ENCODE measurements at regions not wholly inside any gene's neighbourhood (a gene's known extent, or its start where the extent isn't known, plus 50 kb on each side); places are given as distances from the start of the nearest gene placed in this dataset.
"Not testable (repeated sequence)": the region's sequence is repeated elsewhere in the genome, so short reads cannot be mapped to it uniquely, and the experiment has no call there.

- CTCF ChIA-PET = no interaction called here
- TF ChIP-seq CTCF (IDR thresholded peaks at IDR 0.05; ENCODE audit: insufficient read depth, low read depth, low read length) = no peak
- H3K4me3 ChIP-seq (ENCODE audit: low read depth, low read length) = no peak overlapping the region
- H3K27me3 ChIP-seq (ENCODE audit: control insufficient read depth, insufficient read depth, low read length) = no peaks in the 10 kb centered on the region
- DNase-seq (ENCODE audit: low read depth) = no peak
- no peaks in the 10 kb centered on the region for H3K36me3 ChIP-seq (ENCODE audit: control insufficient read depth, insufficient read depth, low read length)
- POLR2A ChIA-PET = no interaction called here
Measured at GRCh38 chr16:7804635-7805195, 472.1 kb downstream of the RBFOX1 start.

- H3K4me3 ChIP-seq (ENCODE audit: low read depth, low read length) = no peak overlapping the region
- no peaks in the 10 kb centered on the region for H3K27me3 ChIP-seq (ENCODE audit: control insufficient read depth, insufficient read depth, low read length)
- ChIA-PET POLR2A (no interaction called here), CTCF (no interaction called here)
- DNase-seq (ENCODE audit: low read depth) = no peak
- no peak for TF ChIP-seq CTCF (IDR thresholded peaks at IDR 0.05; ENCODE audit: insufficient read depth, low read depth, low read length)
- no peaks in the 10 kb centered on the region for H3K36me3 ChIP-seq (ENCODE audit: control insufficient read depth, insufficient read depth, low read length)
Measured at GRCh38 chr16:7792346-7792745, 459.7 kb downstream of the RBFOX1 start.

- H3K36me3 ChIP-seq (ENCODE audit: control insufficient read depth, insufficient read depth, low read length) = no peaks in the 10 kb centered on the region
- ChIA-PET POLR2A (no interaction called here), CTCF (no interaction called here)
- TF ChIP-seq CTCF (IDR thresholded peaks at IDR 0.05; ENCODE audit: insufficient read depth, low read depth, low read length) = no peak
- DNase-seq (ENCODE audit: low read depth) = no peak
- H3K27me3 ChIP-seq (ENCODE audit: control insufficient read depth, insufficient read depth, low read length) = no peaks in the 10 kb centered on the region
- H3K4me3 ChIP-seq (ENCODE audit: low read depth, low read length) = no peak overlapping the region
Measured at GRCh38 chr16:7791028-7791590, 458.5 kb downstream of the RBFOX1 start.

GRCh38 chr16:7775072-7775488 is 442.4 kb downstream of the RBFOX1 start:
- Histone ChIP-seq H3K36me3 (ENCODE audit: control insufficient read depth, insufficient read depth, low read length) (no peaks in the 10 kb centered on the region), H3K4me3 (ENCODE audit: low read depth, low read length) (no peak overlapping the region), H3K27me3 (ENCODE audit: control insufficient read depth, insufficient read depth, low read length) (no peaks in the 10 kb centered on the region)
- ChIA-PET POLR2A (no interaction called here), CTCF (no interaction called here)
- no peak for TF ChIP-seq CTCF (IDR thresholded peaks at IDR 0.05; ENCODE audit: insufficient read depth, low read depth, low read length)
- no peak for DNase-seq (ENCODE audit: low read depth)

- no peaks in the 10 kb centered on the region for H3K27me3 ChIP-seq (ENCODE audit: control insufficient read depth, insufficient read depth, low read length)
- no peaks in the 10 kb centered on the region for H3K36me3 ChIP-seq (ENCODE audit: control insufficient read depth, insufficient read depth, low read length)
- no peak for TF ChIP-seq CTCF (IDR thresholded peaks at IDR 0.05; ENCODE audit: insufficient read depth, low read depth, low read length)
- ChIA-PET CTCF (no interaction called here), POLR2A (no interaction called here)
- no peak overlapping the region for H3K4me3 ChIP-seq (ENCODE audit: low read depth, low read length)
- no peak for DNase-seq (ENCODE audit: low read depth)
Measured at GRCh38 chr16:7772722-7773121, 440.1 kb downstream of the RBFOX1 start.

GRCh38 chr16:7769091-7769490 is 436.4 kb downstream of the RBFOX1 start:
- CTCF ChIA-PET; H3K27me3 ChIP-seq (ENCODE audit: control insufficient read depth, insufficient read depth, low read length); H3K4me3 ChIP-seq (ENCODE audit: low read depth, low read length); POLR2A ChIA-PET; DNase-seq (ENCODE audit: low read depth); H3K36me3 ChIP-seq (ENCODE audit: control insufficient read depth, insufficient read depth, low read length): not testable (repeated sequence)
